NT2/D1 (cell line): ENCODE measurements at regions not wholly inside any gene's neighbourhood (a gene's known extent, or its start where the extent isn't known, plus 50 kb on each side); places are given as distances from the start of the nearest gene placed in this dataset.

Experiments used
- DNase-seq: peaks from one replicate; pipeline ENCODE4 v3.0.0-alpha.2; 2011; ENCODE audit warnings: low read depth, low spot score
- H3K27me3 ChIP-seq: 2 replicates; pipeline ENCODE4 v1.6.0; 2011; ENCODE audit warnings: mild to moderate bottlenecking; ENCODE audit not compliant: insufficient read length, insufficient read depth
- H3K36me3 ChIP-seq: 2 replicates; pipeline ENCODE4 v1.6.1; 2011; ENCODE audit warnings: mild to moderate bottlenecking, low read length, mixed read lengths; ENCODE audit not compliant: insufficient read depth, insufficient read length
- H3K4me1 ChIP-seq: 2 replicates; pipeline ENCODE4 v1.5.1; 2011; ENCODE audit not compliant: insufficient read depth, insufficient read length
- H3K4me3 ChIP-seq: 2 replicates; pipeline ENCODE4 v1.5.1; 2011; ENCODE audit warnings: low read depth; ENCODE audit not compliant: insufficient read length
- H3K9ac ChIP-seq: 2 replicates; pipeline ENCODE4 v1.6.0; 2011; ENCODE audit warnings: low read depth; ENCODE audit not compliant: insufficient read length
- H3K9me3 ChIP-seq: 2 replicates; pipeline ENCODE4 v1.5.1; 2011; ENCODE audit warnings: mild to moderate bottlenecking, low read length; ENCODE audit not compliant: insufficient read depth
- SUZ12 ChIP-seq: IDR thresholded peaks from 2 replicates; pipeline ENCODE4 v1.6.1; 2011; ENCODE audit not compliant: insufficient read length, insufficient read depth; ENCODE audit errors: extremely low read depth
- YY1 ChIP-seq: IDR thresholded peaks from 2 replicates; pipeline ENCODE4 v1.6.1; 2011; ENCODE audit not compliant: insufficient read length, insufficient read depth
- ZNF274 ChIP-seq: IDR thresholded peaks from 2 replicates; pipeline ENCODE4 v1.6.1; 2011; ENCODE audit warnings: mild to moderate bottlenecking, low read depth, low read length

DNA sequence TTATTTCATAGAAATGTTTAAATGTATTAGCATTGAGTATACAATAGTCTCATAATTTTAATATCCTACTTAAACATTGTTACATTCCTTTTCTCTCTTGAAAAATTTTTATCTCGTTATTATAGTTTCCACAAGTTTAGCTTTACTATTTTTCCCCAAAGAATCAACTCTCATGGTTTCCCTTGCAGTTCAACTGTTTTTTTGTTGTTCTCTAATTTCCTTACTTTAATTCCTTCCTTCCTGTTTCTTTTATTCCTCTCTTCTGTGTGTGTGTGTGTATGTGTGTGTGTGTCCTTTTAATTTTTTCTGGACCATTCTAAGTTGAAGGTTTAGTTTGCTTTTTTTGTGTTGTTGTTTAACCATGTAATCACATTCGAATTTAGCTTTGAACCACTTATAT is 171.1 kb downstream of the GASK1B start:
- no peak for DNase-seq
- Histone ChIP-seq H3K4me3 (no peak overlapping the region), H3K27me3 (no peaks in the 10 kb centered on the region), H3K9me3 (no peaks in the 10 kb centered on the region), H3K4me1 (no peaks in the 10 kb centered on the region), H3K9ac (no peak overlapping the region), H3K36me3 (no peaks in the 10 kb centered on the region)
- TF ChIP-seq ZNF274 (no peak), SUZ12 (no peak), YY1 (no peak)

DNA sequence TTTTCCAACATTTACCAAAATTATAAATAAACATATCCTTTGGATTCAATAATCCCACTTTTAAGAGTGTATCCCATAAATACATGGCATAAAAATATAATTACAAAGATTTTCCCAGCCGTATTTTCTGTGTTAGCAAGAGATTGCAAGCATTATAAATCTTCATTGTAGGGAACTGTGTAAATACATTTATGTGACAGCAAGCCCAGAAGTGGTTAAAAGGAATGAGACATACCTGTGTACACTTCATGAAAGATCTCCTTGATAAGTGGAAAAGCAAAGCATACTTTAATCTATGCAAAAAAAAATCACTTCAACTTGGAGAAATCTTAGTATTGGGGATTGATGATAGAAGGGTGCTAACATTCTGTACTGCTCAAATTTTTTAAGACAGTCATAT is 173.1 kb downstream of the GASK1B start:
- Histone ChIP-seq H3K9me3 (no peaks in the 10 kb centered on the region), H3K4me1 (no peaks in the 10 kb centered on the region), H3K9ac (no peak overlapping the region), H3K27me3 (no peaks in the 10 kb centered on the region), H3K36me3 (no peaks in the 10 kb centered on the region), H3K4me3 (no peak overlapping the region)
- TF ChIP-seq SUZ12: no peak
- TF ChIP-seq ZNF274: no peak
- no peak for TF ChIP-seq YY1
- DNase-seq: no peak

- no peak for DNase-seq
- Histone ChIP-seq H3K27me3 (no peaks in the 10 kb centered on the region), H3K4me3 (no peak overlapping the region), H3K9ac (no peak overlapping the region), H3K9me3 (no peaks in the 10 kb centered on the region), H3K36me3 (no peaks in the 10 kb centered on the region), H3K4me1 (no peaks in the 10 kb centered on the region)
- TF ChIP-seq SUZ12 (no peak), ZNF274 (no peak), YY1 (no peak)
These were observed 175.5 kb downstream of the GASK1B start for GRCh38 chr4:157997296-157997695.

DNA sequence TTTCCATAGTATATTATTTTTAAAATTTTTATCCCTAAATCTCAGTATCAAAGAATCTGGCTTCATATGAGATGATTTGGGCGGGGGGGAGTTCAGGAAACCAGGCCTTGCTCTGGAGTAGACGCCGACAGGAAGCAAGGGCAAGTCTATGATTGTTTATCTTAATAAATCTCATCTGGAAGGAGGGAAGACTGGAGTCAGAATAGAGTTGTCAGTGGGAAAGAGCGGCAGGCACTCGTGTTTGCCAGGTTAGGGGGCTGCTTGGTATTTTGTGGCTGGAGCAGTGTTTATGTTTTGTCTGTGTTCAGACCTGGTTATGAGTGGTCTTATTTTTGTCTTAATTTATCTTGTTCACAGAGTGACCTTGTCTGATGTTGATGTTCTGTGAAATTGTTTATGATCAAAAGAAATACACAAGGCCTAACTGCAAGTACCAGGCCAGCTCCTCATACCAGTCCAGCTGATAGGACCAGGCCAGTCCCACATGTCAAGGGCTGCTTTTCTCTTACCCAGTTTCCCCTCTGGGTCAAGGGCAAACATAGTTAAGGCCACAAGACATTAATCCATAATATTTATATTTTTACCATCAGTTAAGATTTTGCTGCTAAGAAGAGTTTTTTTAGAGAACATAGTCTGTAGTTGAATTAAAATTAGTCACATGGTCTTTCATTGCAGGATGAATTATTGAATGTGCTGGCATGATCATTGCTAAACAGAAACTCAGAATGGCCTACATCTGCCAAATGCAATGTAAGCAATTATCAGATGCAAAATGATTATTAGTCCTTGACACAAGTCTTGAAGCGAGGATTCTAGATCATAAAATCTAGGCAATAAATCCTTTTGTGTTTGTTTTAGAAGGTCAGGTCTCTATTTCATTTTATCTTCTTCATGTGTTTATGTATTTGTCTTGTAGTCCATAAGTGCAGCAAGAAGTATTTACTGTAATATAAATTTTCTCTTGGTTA is 176.5 kb downstream of the GASK1B start:
- Histone ChIP-seq H3K36me3 (no peaks in the 10 kb centered on the region), H3K4me3 (no peak overlapping the region), H3K4me1 (no peaks in the 10 kb centered on the region), H3K9me3 (no peaks in the 10 kb centered on the region), H3K9ac (no peak overlapping the region), H3K27me3 (no peaks in the 10 kb centered on the region)
- TF ChIP-seq YY1: no peak
- TF ChIP-seq SUZ12: no peak
- no peak for TF ChIP-seq ZNF274
- no peak for DNase-seq

GRCh38 chr4:157994863-157995262 is 178.0 kb downstream of the GASK1B start:
- Histone ChIP-seq H3K9ac (no peak overlapping the region), H3K9me3 (no peaks in the 10 kb centered on the region), H3K4me3 (no peak overlapping the region), H3K27me3 (no peaks in the 10 kb centered on the region), H3K4me1 (no peaks in the 10 kb centered on the region), H3K36me3 (no peaks in the 10 kb centered on the region)
- no peak for TF ChIP-seq YY1
- TF ChIP-seq ZNF274: no peak
- no peak for TF ChIP-seq SUZ12
- no peak for DNase-seq

GRCh38 chr4:157992948-157993839 is 179.6 kb downstream of the GASK1B start:
- TF ChIP-seq ZNF274 (no peak), YY1 (no peak), SUZ12 (no peak)
- Histone ChIP-seq H3K27me3 (no peaks in the 10 kb centered on the region), H3K9ac (no peak overlapping the region), H3K36me3 (no peaks in the 10 kb centered on the region), H3K4me1 (no peaks in the 10 kb centered on the region), H3K4me3 (no peak overlapping the region), H3K9me3 (no peaks in the 10 kb centered on the region)
- no peak for DNase-seq

DNA sequence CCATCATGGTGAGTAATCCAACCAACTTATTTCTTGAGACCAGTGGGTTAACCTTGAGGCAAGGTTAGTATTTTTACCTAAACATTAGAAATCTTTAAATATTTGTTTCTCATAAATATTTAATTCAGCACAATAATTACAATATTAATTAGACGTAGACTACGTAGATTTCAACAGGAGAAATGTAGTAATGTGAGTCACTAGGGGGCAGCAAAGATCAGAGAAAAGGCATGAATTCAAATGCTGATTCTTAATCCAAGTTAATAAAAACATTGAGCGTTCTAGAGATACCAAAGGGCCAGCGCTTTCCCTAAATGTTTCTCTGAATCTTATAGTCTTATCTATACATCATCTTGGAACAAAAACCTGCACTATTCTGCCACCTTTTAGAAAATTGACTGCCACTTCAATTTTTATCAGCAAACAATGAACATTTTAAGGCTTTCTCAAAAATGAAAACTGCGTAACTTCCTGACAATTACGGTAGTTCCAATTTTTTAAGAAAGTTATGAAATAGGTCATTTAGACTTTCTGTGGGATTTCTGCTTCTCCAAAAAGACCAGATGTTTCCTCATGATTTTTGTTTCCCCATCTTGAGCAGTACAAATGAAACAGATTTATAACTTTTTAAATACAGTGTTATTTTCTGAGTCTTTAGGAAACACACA is 180.7 kb downstream of the GASK1B start:
- Histone ChIP-seq H3K9ac (no peak overlapping the region), H3K4me3 (no peak overlapping the region), H3K4me1 (no peaks in the 10 kb centered on the region), H3K36me3 (no peaks in the 10 kb centered on the region), H3K9me3 (no peaks in the 10 kb centered on the region), H3K27me3 (no peaks in the 10 kb centered on the region)
- peak; percentile 38 for DNase-seq
- TF ChIP-seq SUZ12: no peak
- no peak for TF ChIP-seq ZNF274
- no peak for TF ChIP-seq YY1
